ENCODE measurements at regions not wholly inside any gene's neighbourhood (a gene's known extent, or its start where the extent isn't known, plus 50 kb on each side); places are given as distances from the start of the nearest gene placed in this dataset.
"Not testable (repeated sequence)": the region's sequence is repeated elsewhere in the genome, so short reads cannot be mapped to it uniquely, and the experiment has no call there.

DNA sequence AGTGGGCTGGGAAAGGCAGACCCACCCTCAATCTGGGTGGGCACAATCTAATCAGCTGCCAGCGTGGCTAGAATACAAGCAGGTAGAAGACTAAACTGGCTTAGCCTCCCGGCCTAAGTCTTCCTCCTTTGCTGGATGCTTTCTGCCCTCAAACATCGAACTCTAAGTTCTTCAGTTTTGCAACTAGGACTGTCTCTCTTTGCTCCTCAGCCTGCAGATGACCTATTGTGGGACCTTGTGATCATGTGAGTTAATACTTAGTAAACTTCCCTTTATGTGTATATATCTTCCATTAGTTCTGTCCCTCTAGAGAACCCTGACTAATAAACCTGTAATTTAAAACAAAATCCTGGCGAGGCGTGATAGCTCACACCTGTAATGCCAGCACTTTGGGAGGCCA, 51.8 kb upstream of the SLC39A8 start:
- not testable (repeated sequence) for H3K4me3 ChIP-seq (ENCODE audit: low read depth, low read length); DNase-seq (ENCODE audit: low read depth); FAIRE-seq; H3K27me3 ChIP-seq (ENCODE audit: control insufficient read depth, insufficient read depth, low read length); H3K36me3 ChIP-seq (ENCODE audit: control insufficient read depth, insufficient read depth, low read length)

DNA sequence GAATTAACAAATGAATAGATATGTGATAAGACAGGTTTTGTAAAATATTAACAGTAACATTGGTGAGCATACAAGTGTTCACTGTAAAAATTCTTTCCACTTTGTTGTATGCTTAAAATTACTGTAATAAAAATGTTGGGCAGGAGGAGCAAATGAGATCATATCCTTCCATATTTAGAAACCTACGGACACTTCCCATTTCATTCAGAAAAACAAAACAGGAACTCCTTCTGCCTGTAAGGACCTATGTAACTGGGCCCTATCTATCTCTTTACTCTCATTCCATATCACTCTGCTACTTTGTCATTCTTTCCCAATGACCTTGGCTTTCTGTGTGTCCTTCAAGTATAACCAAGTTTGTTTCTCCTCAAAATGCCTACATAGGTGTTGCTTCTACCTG, 53.7 kb upstream of the SLC39A8 start:
- TF ChIP-seq, protein P1, sequence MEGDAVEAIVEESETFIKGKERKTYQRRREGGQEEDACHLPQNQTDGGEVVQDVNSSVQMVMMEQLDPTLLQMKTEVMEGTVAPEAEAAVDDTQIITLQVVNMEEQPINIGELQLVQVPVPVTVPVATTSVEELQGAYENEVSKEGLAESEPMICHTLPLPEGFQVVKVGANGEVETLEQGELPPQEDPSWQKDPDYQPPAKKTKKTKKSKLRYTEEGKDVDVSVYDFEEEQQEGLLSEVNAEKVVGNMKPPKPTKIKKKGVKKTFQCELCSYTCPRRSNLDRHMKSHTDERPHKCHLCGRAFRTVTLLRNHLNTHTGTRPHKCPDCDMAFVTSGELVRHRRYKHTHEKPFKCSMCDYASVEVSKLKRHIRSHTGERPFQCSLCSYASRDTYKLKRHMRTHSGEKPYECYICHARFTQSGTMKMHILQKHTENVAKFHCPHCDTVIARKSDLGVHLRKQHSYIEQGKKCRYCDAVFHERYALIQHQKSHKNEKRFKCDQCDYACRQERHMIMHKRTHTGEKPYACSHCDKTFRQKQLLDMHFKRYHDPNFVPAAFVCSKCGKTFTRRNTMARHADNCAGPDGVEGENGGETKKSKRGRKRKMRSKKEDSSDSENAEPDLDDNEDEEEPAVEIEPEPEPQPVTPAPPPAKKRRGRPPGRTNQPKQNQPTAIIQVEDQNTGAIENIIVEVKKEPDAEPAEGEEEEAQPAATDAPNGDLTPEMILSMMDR (IDR thresholded peaks at IDR 0.05; ENCODE audit: insufficient read depth, low read length, severe bottlenecking): no peak
- no peak overlapping the region for H3K4me3 ChIP-seq (ENCODE audit: low read depth, low read length)
- no peaks in the 10 kb centered on the region for H3K27me3 ChIP-seq (ENCODE audit: control insufficient read depth, insufficient read depth, low read length)
- no peak for DNase-seq (ENCODE audit: low read depth)
- no peaks in the 10 kb centered on the region for H3K36me3 ChIP-seq (ENCODE audit: control insufficient read depth, insufficient read depth, low read length)
- no peak for FAIRE-seq

DNA sequence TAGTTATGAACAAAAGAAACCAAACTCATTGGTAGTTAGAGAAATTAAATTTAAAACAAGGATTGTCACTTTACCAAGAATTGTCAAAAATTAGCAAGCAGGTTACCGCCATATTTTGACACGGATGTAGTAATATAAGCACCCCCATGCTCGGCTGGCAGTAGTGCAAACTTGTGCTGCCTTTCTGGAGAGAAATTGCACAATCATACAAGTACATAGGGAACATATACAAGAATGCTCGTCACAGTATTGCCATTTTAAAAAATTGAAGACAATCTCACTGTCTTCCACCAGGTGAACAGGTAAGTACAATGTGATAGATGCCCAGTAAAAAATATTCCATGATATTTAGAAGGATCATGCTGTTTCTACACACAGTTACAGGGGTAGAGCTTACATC, 55.6 kb upstream of the SLC39A8 start:
- no peak for FAIRE-seq

DNA sequence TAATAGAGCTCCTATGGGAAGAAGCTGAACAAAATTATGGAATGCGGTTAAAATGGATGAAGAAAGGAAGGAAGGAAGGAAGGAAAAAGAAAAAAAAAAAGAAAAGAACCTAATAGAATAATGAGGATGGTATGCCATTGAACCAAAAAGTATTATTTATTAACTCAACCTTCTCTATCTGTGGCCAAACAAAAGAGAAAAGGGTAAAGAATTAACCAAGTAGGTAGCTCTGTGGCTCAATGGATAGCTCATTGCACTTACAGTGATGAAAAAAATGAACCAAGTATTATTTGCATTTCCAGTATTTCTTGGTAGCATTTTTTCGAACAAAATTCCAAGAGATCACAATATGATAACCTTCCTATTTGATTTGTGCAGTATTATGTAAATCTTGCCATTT, 56.9 kb upstream of the SLC39A8 start:
- TF ChIP-seq, protein P1 (IDR thresholded peaks at IDR 0.05; ENCODE audit: insufficient read depth, low read length, severe bottlenecking): no peak

More for the DNA sequence above, 55.6 kb upstream of the SLC39A8 start:
- TF ChIP-seq, protein P1 (IDR thresholded peaks at IDR 0.05; ENCODE audit: insufficient read depth, low read length, severe bottlenecking): no peak
- no peak for DNase-seq (ENCODE audit: low read depth)
- Histone ChIP-seq H3K4me3 (ENCODE audit: low read depth, low read length) (no peak overlapping the region), H3K36me3 (ENCODE audit: control insufficient read depth, insufficient read depth, low read length) (no peaks in the 10 kb centered on the region), H3K27me3 (ENCODE audit: control insufficient read depth, insufficient read depth, low read length) (no peaks in the 10 kb centered on the region)

DNA sequence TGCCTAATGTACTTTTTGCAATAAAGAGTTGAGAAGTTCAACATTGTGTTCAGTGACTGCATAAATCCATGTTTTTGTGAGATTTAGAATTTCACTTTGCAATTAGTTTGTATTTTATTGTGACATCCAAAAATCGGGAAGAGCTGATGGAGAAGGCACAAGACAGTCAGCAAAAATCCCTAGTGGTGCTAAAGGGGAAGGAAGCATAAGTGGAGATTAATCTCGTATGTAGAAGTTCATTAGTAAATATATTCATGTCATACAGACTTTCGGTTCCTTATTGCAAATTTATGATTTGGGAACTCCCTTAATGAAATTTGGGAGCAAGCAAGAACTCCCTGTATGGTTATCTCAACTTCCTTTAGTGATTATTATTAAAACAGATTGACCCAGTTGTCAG, 57.8 kb upstream of the SLC39A8 start:
- Histone ChIP-seq H3K4me3 (ENCODE audit: low read depth, low read length) (no peak overlapping the region), H3K27me3 (ENCODE audit: control insufficient read depth, insufficient read depth, low read length) (no peaks in the 10 kb centered on the region), H3K36me3 (ENCODE audit: control insufficient read depth, insufficient read depth, low read length) (no peaks in the 10 kb centered on the region)
- TF ChIP-seq, protein P1 (IDR thresholded peaks at IDR 0.05; ENCODE audit: insufficient read depth, low read length, severe bottlenecking): no peak
- DNase-seq (ENCODE audit: low read depth): no peak
- FAIRE-seq: no peak

More for the DNA sequence above, 56.9 kb upstream of the SLC39A8 start:
- FAIRE-seq (no peak), DNase-seq (ENCODE audit: low read depth) (no peak)
- H3K4me3 ChIP-seq (ENCODE audit: low read depth, low read length): no peak overlapping the region
- no peaks in the 10 kb centered on the region for H3K36me3 ChIP-seq (ENCODE audit: control insufficient read depth, insufficient read depth, low read length)
- H3K27me3 ChIP-seq (ENCODE audit: control insufficient read depth, insufficient read depth, low read length): no peaks in the 10 kb centered on the region

DNA sequence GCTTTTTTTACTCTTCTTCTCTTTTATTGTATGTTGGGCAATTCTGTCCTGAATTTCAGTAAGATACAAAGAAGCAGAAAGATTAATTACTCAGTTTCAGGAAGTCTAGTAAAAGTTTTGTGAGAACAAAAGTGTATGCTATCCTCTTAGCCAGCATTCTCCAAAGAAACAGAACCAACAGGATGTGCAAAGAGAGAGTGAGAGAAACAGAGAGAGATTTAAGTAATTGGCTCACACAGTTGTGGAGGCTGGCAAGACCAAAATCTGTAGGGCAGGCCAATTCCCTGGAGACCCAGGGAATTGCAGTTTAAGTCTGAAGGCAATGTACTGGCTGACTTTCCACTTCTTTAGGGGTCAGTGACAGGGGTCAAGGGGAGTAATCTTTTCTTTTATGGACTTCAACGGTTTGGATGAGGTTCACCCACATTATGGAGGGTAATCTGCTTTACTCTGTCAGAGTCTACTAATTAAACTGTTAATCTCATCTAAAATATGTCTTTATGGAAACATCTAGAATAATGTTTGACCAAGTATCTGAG, 59.2 kb upstream of the SLC39A8 start:
- FAIRE-seq (no peak), DNase-seq (ENCODE audit: low read depth) (no peak)
- no peak overlapping the region for H3K4me3 ChIP-seq (ENCODE audit: low read depth, low read length)
- H3K27me3 ChIP-seq (ENCODE audit: control insufficient read depth, insufficient read depth, low read length): no peaks in the 10 kb centered on the region
- TF ChIP-seq, protein P1 (IDR thresholded peaks at IDR 0.05; ENCODE audit: insufficient read depth, low read length, severe bottlenecking): no peak
- no peaks in the 10 kb centered on the region for H3K36me3 ChIP-seq (ENCODE audit: control insufficient read depth, insufficient read depth, low read length)
